Neutrophil (primary cell): ENCODE measurements at regions not wholly inside any gene's neighbourhood (a gene's known extent, or its start where the extent isn't known, plus 50 kb on each side); places are given as distances from the start of the nearest gene placed in this dataset.

Experiments
- H3K27ac ChIP-seq: fragments of 200-600 bp; sonication (generic); 2 replicates; pipeline ENCODE4 v1.5.1; 2016; ENCODE audit warnings: mild to moderate bottlenecking, moderate library complexity
- H3K27me3 ChIP-seq: fragments of 200-600 bp; sonication (generic); 2 replicates; pipeline ENCODE4 v1.6.0; 2016; ENCODE audit warnings: mild to moderate bottlenecking
- H3K36me3 ChIP-seq: fragments of 200-600 bp; sonication (generic); 2 replicates; pipeline ENCODE4 v1.5.1; 2017
- H3K4me1 ChIP-seq, 2 experiments: fragments of 200-600 bp in 1 of 2; sonication (generic) in 1 of 2; 1 replicate in 1 of 2; 2 replicates in 1 of 2; pipeline versions ENCODE4 v1.5.1 to v1.6.1; 2013 to 2016; ENCODE audit warnings: low read depth in 1 of 2, low read length in 1 of 2, mild to moderate bottlenecking in 1 of 2, moderate library complexity in 1 of 2; ENCODE audit not compliant: control insufficient read depth in 1 of 2, insufficient read depth in 1 of 2
- H3K4me3 ChIP-seq, 2 experiments: fragments of 200-600 bp in 1 of 2; sonication (generic) in 1 of 2; 1 replicate in 1 of 2; 2 replicates in 1 of 2; pipeline ENCODE4 v1.5.1; 2013 to 2016; ENCODE audit warnings: low read depth in 1 of 2, low read length in 1 of 2, mild to moderate bottlenecking in 1 of 2, moderate library complexity in 1 of 2
- H3K9me3 ChIP-seq: fragments of 200-600 bp; sonication (generic); 2 replicates; pipeline ENCODE4 v1.5.1; 2016
- CTCF ChIP-seq: fragments of 200-600 bp; sonication (generic); IDR thresholded peaks from 2 replicates; pipeline ENCODE4 v1.5.1; 2016; ENCODE audit warnings: antibody characterized with exemption

DNA sequence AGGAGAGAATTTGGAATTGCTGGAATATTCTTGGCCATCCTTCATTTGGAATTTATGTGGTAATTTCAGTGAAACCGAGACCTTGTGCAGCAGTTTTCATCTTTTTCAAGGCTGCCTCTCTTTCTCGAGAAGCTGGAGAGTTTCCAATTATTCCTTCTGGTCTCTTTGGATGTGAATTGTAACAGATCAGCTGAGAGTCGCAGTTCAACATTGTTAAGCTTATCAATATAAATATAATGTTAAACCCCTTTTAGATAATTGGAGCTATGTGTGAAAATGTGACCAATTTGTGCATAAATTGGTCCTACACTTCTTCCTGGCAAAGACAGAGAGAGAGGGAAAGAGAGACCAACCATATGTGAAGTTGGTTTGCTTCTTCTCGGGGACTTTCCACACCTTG is 425.6 kb downstream of the TSHZ3 start:
- Histone ChIP-seq H3K36me3 (no peaks in the 10 kb centered on the region), H3K4me1 (no peaks in the 10 kb centered on the region), H3K27me3 (no peaks in the 10 kb centered on the region), H3K27ac (no peak overlapping the region), H3K4me3 (no peak overlapping the region), H3K9me3 (no peaks in the 10 kb centered on the region)
- TF ChIP-seq CTCF, result no peak

DNA sequence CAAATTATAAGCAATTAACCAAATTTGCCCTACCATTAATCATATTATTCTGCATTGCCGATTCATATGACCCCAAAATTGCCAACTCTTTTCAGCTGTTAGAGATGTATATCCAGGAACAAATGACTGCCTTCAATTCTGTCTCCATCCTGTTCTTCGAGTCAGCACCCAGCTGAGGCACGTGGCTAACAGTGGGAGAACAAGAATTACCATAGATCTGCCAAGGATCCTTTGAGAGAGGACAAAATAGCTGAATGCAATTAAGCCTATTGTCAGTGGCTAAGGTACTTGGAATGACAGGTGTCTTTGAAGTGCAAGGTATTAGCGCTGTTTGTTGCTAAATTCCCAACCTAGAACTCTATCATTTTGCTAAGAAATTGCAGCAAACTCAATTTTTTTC is 426.1 kb downstream of the TSHZ3 start:
- H3K27me3 ChIP-seq, result no peaks in the 10 kb centered on the region
- H3K9me3 ChIP-seq, result no peaks in the 10 kb centered on the region
- H3K4me3 ChIP-seq, result no peak overlapping the region
- H3K36me3 ChIP-seq, result no peaks in the 10 kb centered on the region
- no peak overlapping the region for H3K27ac ChIP-seq
- no peak for TF ChIP-seq CTCF
- no peaks in the 10 kb centered on the region for H3K4me1 ChIP-seq

GRCh38 chr19:30920222-30920621 is 429.0 kb downstream of the TSHZ3 start:
- Histone ChIP-seq H3K27ac (no peak overlapping the region), H3K4me3 (no peak overlapping the region), H3K36me3 (no peaks in the 10 kb centered on the region), H3K4me1 (no peaks in the 10 kb centered on the region), H3K27me3 (peaks cover 2% of the 10 kb centered on the region), H3K9me3 (no peaks in the 10 kb centered on the region)
- no peak for TF ChIP-seq CTCF

- Histone ChIP-seq H3K27me3 (peaks cover 6% of the 10 kb centered on the region), H3K4me1 (no peaks in the 10 kb centered on the region), H3K4me3 (no peak overlapping the region), H3K36me3 (no peaks in the 10 kb centered on the region), H3K9me3 (no peaks in the 10 kb centered on the region), H3K27ac (no peak overlapping the region)
- TF ChIP-seq CTCF, result no peak
These were observed 429.5 kb downstream of the TSHZ3 start for GRCh38 chr19:30919737-30920136.

- H3K27me3 ChIP-seq, result peaks cover 6% of the 10 kb centered on the region
- no peak overlapping the region for H3K27ac ChIP-seq
- TF ChIP-seq CTCF, result no peak
- no peak overlapping the region for H3K4me3 ChIP-seq
- H3K36me3 ChIP-seq, result no peaks in the 10 kb centered on the region
- H3K4me1 ChIP-seq, result no peaks in the 10 kb centered on the region
- H3K9me3 ChIP-seq, result no peaks in the 10 kb centered on the region
These were observed 433.0 kb downstream of the TSHZ3 start for GRCh38 chr19:30916238-30916637.

DNA sequence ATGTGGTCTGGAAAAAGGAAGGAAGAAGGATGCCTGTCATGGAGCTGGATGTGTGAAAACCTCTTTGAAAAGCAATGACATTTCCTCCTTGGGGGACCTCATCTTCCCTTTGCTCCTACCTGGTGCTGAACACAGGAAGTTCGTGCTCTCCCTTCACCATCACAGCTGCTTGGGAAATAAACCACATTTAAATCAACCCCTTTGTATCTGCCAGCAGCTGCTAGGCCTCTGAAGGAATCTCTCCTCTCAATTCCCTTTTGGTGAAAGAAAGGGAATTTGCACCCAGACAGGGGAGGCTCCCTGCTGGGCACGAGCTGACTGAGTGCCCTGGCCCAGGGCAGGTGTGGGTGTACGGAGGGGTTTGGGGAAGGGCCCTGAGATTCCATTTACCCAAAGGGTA is 437.7 kb downstream of the TSHZ3 start:
- H3K36me3 ChIP-seq, result no peaks in the 10 kb centered on the region
- peaks cover 6% of the 10 kb centered on the region for H3K27me3 ChIP-seq
- TF ChIP-seq CTCF, result no peak
- no peak overlapping the region for H3K27ac ChIP-seq
- no peak overlapping the region for H3K4me3 ChIP-seq
- no peaks in the 10 kb centered on the region for H3K4me1 ChIP-seq
- H3K9me3 ChIP-seq, result no peaks in the 10 kb centered on the region
